NCI-H1092 (cell line): ENCODE measurements at regions not wholly inside any gene's neighbourhood (a gene's known extent, or its start where the extent isn't known, plus 50 kb on each side); places are given as distances from the start of the nearest gene placed in this dataset.

Experiments used
- DNase-seq: peaks from one replicate; lab custom pipeline; 2025; lab: John Stamatoyannopoulos, UW

DNA sequence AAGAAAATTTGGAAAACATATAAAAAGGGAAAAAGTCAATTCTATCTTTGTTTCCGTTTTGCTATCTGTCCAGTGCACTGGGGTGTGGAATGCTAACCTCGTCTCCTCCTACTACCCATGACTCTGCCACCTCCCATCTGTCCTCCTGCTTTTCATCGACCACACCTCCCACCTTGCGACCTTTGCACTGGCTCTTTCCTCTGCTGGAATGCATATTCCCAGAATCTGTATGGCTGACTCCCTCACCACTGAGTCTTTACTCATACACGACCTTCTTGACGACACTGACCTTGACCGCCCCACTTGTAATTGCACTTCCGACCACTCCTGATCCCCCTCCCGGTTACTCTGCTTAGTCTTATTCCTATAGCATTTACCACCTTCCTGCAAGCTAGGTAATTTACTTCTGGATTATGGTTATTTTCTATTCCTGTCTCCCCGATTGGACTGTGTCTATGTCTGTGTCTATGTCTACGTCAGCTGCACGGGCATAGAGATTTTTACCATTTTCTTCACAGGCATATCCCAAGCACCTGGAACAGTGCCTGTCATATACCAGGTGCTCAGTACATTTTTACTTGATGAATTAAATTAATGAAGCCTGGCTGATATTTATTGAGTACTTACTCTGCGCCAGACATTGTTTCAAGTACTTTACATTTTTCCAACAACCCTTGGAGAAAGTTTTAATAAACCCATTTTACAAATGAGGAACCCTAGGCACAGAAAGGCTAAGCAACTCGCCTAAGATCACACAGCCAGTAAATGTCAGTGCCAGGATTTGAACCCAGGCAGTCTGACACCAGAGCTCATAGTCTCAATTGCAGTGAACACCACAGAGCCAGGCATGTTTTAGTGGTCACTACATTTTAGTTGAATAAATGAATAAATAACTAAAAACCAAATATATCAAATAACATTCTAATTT is 54.0 kb upstream of the SLC22A11 start:
- no peak for DNase-seq

DNA sequence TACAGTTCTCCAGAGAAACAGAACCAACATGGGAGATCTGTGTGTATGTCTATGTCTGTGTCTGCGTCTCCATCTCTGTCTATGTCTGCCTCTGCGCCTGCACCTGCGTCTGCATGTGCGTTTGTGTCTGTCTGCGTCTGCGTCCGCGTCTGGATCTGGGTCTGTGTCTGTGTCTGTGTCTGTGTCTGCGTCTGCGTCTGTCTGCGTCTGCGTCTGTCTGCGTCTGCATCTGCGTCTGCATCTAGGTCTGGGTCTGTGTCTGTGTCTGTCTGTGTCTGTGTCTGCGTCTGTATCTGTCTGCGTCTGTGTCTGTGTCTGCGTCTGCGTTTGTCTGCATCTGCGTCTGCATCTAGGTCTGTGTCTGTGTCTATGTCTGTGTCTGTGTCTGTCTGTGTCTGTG is 53.1 kb upstream of the SLC22A11 start:
- DNase-seq = no peak

- DNase-seq = no peak
Measured at GRCh38 chr11:64503186-64503753, 52.5 kb upstream of the SLC22A11 start.

DNA sequence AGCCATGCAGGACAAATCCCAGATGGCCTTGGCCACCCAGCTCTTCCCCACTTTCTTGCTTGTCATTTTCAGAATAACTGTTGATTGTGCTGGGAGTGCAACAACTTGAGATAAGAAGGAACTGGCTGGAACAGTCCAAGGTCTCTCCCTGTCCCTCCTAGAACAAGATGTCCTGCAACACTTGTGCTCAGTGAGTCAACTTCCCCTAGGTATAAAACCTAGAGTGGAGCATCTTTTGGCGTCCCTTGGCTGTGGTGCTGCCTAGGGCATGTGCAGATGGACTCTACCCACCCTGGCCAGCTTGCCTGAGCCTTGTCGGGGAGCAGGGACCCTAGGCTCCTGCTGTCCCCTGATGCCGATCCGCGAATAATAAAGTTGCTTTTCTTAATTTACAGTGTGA is 50.7 kb upstream of the SLC22A11 start:
- DNase-seq = no peak
